AG04450 (cell line): ENCODE measurements at regions not wholly inside any gene's neighbourhood (a gene's known extent, or its start where the extent isn't known, plus 50 kb on each side); places are given as distances from the start of the nearest gene placed in this dataset.
A peak's percentile ranks its signal among the peaks of the same experiment; 100 is the strongest.

Experiments used
- CTCF ChIA-PET: fragments of 300-600, 350-600 bp; formaldehyde crosslinking; extraction: SDS; loops from one replicate; lab custom pipeline; 2022; ENCODE audit warnings: antibody characterized with exemption, inconsistent platforms; lab: Charles Lee
- POLR2A ChIA-PET: fragments of 350-600 bp; formaldehyde crosslinking; extraction: SDS; loops from one replicate; lab custom pipeline; 2021; ENCODE audit warnings: antibody characterized with exemption, inconsistent platforms; lab: Yijun Ruan, JAX
- DNase-seq: peaks from one replicate; pipeline ENCODE4 v3.0.0-alpha.2; 2011; ENCODE audit warnings: low read depth, low spot score
- H3K27ac ChIP-seq: one replicate; pipeline ENCODE4 v1.5.1; 2012; ENCODE audit warnings: low read depth, low read length, control low read depth
- H3K27me3 ChIP-seq: one replicate; pipeline ENCODE4 v1.6.0; 2012; ENCODE audit warnings: low read length; ENCODE audit not compliant: control insufficient read depth, insufficient read depth
- H3K4me3 ChIP-seq: 2 replicates; pipeline ENCODE4 v1.5.1; 2011; ENCODE audit warnings: mild to moderate bottlenecking, low read depth, low read length, control low read depth
- H3K9me3 ChIP-seq: 2 replicates; pipeline ENCODE4 v1.5.1; 2012; ENCODE audit warnings: low read length; ENCODE audit not compliant: control insufficient read depth, insufficient read depth
- CTCF ChIP-seq: IDR thresholded peaks from 2 replicates; pipeline ENCODE4 v1.5.1; 2011; ENCODE audit warnings: low read depth, low read length, control low read depth, inconsistent platforms

- no peaks in the 10 kb centered on the region for H3K9me3 ChIP-seq
- H3K27me3 ChIP-seq = no peaks in the 10 kb centered on the region
- DNase-seq = peak; percentile 39
- no peak overlapping the region for H3K27ac ChIP-seq
- no peak overlapping the region for H3K4me3 ChIP-seq
- CTCF ChIA-PET = interaction anchor here (1.0 kb wide), 1 partner anchor 1157 kb away, joined by 4 read pairs; no protein-coding TSS in a partner anchor
- no peak for TF ChIP-seq CTCF
- POLR2A ChIA-PET = no interaction called here
These were observed 405.7 kb downstream of the RFPL4B start for GRCh38 chr6:112752791-112753190.

DNA sequence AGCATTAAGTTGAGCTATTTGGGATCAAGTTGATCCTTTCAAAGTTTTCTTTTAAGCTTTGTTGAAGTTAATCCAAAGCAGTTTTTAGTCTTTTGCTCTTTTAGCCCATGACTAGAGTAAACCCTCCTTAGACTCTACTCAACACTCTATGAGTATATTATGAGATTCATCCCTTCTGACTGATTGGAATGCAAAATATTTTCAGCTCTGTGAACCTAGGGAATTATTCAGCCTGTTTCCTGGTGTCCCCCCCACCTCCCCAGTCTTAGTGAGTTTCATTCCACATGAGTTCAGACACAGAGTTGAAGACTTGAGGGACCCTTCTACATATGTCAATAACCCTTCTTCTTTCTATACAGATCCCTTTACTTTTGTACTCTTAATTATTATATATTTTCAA, 413.7 kb downstream of the RFPL4B start:
- TF ChIP-seq CTCF = no peak
- CTCF ChIA-PET = no interaction called here
- DNase-seq = no peak
- Histone ChIP-seq H3K9me3 (no peaks in the 10 kb centered on the region), H3K4me3 (no peak overlapping the region), H3K27me3 (no peaks in the 10 kb centered on the region), H3K27ac (no peak overlapping the region)
- POLR2A ChIA-PET = no interaction called here

DNA sequence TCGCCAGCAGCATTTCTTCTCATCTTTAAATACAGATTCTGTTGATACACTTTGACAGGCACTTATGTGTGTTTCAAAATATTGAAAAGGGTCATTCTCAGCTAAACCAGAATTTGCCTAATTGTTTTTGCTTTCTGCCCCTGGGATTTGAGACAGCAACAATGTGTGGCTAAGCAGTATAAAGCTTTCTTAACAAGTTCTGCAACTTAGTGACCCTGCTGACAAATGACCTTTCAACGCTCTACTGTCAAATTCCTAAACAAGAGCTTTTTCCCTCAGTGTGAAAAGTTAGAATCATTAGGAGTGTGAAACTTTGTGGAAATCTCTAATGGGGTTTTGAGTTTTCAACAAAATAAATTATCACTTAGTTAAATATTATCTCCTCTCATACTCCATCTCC, 414.6 kb downstream of the RFPL4B start:
- ChIA-PET CTCF (no interaction called here), POLR2A (no interaction called here)
- Histone ChIP-seq H3K9me3 (no peaks in the 10 kb centered on the region), H3K27ac (no peak overlapping the region), H3K27me3 (no peaks in the 10 kb centered on the region), H3K4me3 (no peak overlapping the region)
- no peak for TF ChIP-seq CTCF
- no peak for DNase-seq

DNA sequence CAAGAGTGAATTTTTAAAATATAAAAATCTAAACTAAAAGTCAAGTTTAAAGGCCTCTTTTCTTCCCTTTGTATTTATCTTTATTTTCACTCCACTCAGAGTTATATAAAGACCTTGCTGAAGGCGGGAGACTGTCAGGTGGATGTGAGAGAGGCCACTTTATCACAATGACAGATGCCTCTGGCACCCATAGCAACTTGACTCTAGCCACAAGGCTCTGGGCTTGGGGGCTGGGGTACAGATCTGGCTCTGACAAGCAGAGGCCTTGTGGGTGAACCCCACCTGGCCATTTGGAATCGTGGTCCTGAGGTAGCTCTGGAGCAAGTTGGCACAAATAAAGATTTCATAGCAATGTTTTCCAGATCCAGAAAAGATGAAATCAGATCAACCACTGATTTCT, 417.2 kb downstream of the RFPL4B start:
- CTCF ChIA-PET = no interaction called here
- peaks cover 3% of the 10 kb centered on the region; the same call in 1 of the 2 replicates for H3K9me3 ChIP-seq
- no peak for DNase-seq
- no peak for TF ChIP-seq CTCF
- H3K27me3 ChIP-seq = no peaks in the 10 kb centered on the region
- no peak overlapping the region for H3K4me3 ChIP-seq
- H3K27ac ChIP-seq = no peak overlapping the region
- POLR2A ChIA-PET = no interaction called here

- Histone ChIP-seq H3K4me3 (no peak overlapping the region), H3K9me3 (peaks cover 3% of the 10 kb centered on the region; the same call in 1 of the 2 replicates), H3K27ac (no peak overlapping the region), H3K27me3 (no peaks in the 10 kb centered on the region)
- POLR2A ChIA-PET = no interaction called here
- no peak for DNase-seq
- CTCF ChIA-PET = no interaction called here
- no peak for TF ChIP-seq CTCF
These were observed 423.2 kb downstream of the RFPL4B start for GRCh38 chr6:112770308-112770707.
